WTC11 (cell line): ENCODE measurements at regions not wholly inside any gene's neighbourhood (a gene's known extent, or its start where the extent isn't known, plus 50 kb on each side); places are given as distances from the start of the nearest gene placed in this dataset.

Source experiments
- ATAC-seq: fragments of 200-7000 bp; cut with Tn5 transposase; 2 replicates; pipeline ENCODE4 v1.10.0; 2021; ENCODE audit warnings: mild to moderate bottlenecking, moderate library complexity
- CTCF ChIA-PET: fragments of 300-600 bp; sonication (Branson Sonifier 250); formaldehyde crosslinking; loops from one replicate; lab custom pipeline; 2021; ENCODE audit warnings: antibody characterized with exemption; lab: Charles Lee
- POLR2A ChIA-PET: fragments of 350-600 bp; sonication (Branson Sonifier 250); formaldehyde crosslinking; loops from one replicate; lab custom pipeline; 2021; ENCODE audit warnings: antibody characterized with exemption; lab: Charles Lee
- DNase-seq: peaks from one replicate; pipeline ENCODE4 v3.0.0; 2021; ENCODE audit warnings: low spot score
- H3K27ac Mint-ChIP-seq: 2 replicates; pipeline ENCODE4 v1.8.0; 2021; ENCODE audit warnings: mixed read lengths
- H3K27me3 Mint-ChIP-seq: 2 replicates; pipeline ENCODE4 v1.8.0; 2021; ENCODE audit warnings: low read depth, mild to moderate bottlenecking, moderate library complexity, mixed read lengths
- H3K36me3 Mint-ChIP-seq: 2 replicates; pipeline ENCODE4 v1.8.0; 2021; ENCODE audit warnings: mixed read lengths
- H3K4me1 Mint-ChIP-seq: 2 replicates; pipeline ENCODE4 v1.8.0; 2022; ENCODE audit warnings: mixed read lengths
- H3K4me3 Mint-ChIP-seq: 2 replicates; pipeline ENCODE4 v1.8.0; 2021; ENCODE audit warnings: mild to moderate bottlenecking, moderate library complexity, mixed read lengths
- H3K9me3 Mint-ChIP-seq: 2 replicates; pipeline ENCODE4 v1.8.0; 2021; ENCODE audit warnings: mixed read lengths
- ATF1 ChIP-seq: sonication (generic); formaldehyde crosslinking; IDR thresholded peaks from 2 replicates; pipeline ENCODE4 v1.8.1; 2023; ENCODE audit warnings: mild to moderate bottlenecking, moderate library complexity, missing genetic modification reagents
- CREB1 ChIP-seq: sonication (generic); formaldehyde crosslinking; IDR thresholded peaks from 2 replicates; pipeline ENCODE4 v1.8.0; 2023; ENCODE audit warnings: mild to moderate bottlenecking, missing genetic modification reagents
- JAZF1 ChIP-seq: fragments of 250-450 bp; sonication (Bioruptor Pico); IDR thresholded peaks from 2 replicates; pipeline ENCODE4 v1.9.0; 2021; ENCODE audit warnings: moderate library complexity, mild to moderate bottlenecking, inconsistent platforms
- MYBL2 ChIP-seq: sonication (generic); formaldehyde crosslinking; IDR thresholded peaks from 2 replicates; pipeline ENCODE4 v1.8.1; 2023; ENCODE audit warnings: mild to moderate bottlenecking, moderate library complexity, missing genetic modification reagents
- NFE2L1 ChIP-seq: sonication (generic); formaldehyde crosslinking; IDR thresholded peaks from 2 replicates; pipeline ENCODE4 v1.8.1; 2023; ENCODE audit warnings: missing genetic modification reagents
- NR1H2 ChIP-seq: sonication (generic); formaldehyde crosslinking; IDR thresholded peaks from 2 replicates; pipeline ENCODE4 v1.9.0; 2021; ENCODE audit warnings: mild to moderate bottlenecking, moderate library complexity, missing genetic modification reagents
- NR2C2 ChIP-seq: sonication (generic); formaldehyde crosslinking; IDR thresholded peaks from 2 replicates; pipeline ENCODE4 v1.8.0; 2022; ENCODE audit warnings: mild to moderate bottlenecking, missing genetic modification reagents
- OVOL2 ChIP-seq: fragments of 250-450 bp; sonication (Bioruptor Pico); IDR thresholded peaks from 2 replicates; pipeline ENCODE4 v1.9.0; 2021; ENCODE audit warnings: mild to moderate bottlenecking, borderline replicate concordance
- SOX15 ChIP-seq: fragments of 250-450 bp; sonication (Bioruptor Pico); IDR thresholded peaks from 2 replicates; pipeline ENCODE4 v1.9.0; 2021; ENCODE audit warnings: mild to moderate bottlenecking
- TEAD1 ChIP-seq: sonication (generic); formaldehyde crosslinking; IDR thresholded peaks from 2 replicates; pipeline ENCODE4 v1.8.0; 2022; ENCODE audit warnings: mild to moderate bottlenecking, missing genetic modification reagents
- ZNF121 ChIP-seq: sonication (generic); formaldehyde crosslinking; IDR thresholded peaks from 2 replicates; pipeline ENCODE4 v1.8.0; 2023; ENCODE audit warnings: missing genetic modification reagents
- ZNF396 ChIP-seq: fragments of 250-450 bp; sonication (Bioruptor Pico); IDR thresholded peaks from 2 replicates; pipeline ENCODE4 v1.8.0; 2021; ENCODE audit warnings: mild to moderate bottlenecking, moderate library complexity, borderline replicate concordance
- ZNF423 ChIP-seq: fragments of 250-450 bp; sonication (Bioruptor Pico); IDR thresholded peaks from 2 replicates; pipeline ENCODE4 v2.1.2; 2022; ENCODE audit warnings: mild to moderate bottlenecking, moderate library complexity
- TF ChIP-seq, protein P1 (sequence below): sonication (generic); formaldehyde crosslinking; IDR thresholded peaks from 2 replicates; pipeline ENCODE4 v1.8.1; 2022; ENCODE audit warnings: missing genetic modification reagents, borderline replicate concordance
- TF ChIP-seq, protein P2 (sequence below): sonication (generic); formaldehyde crosslinking; IDR thresholded peaks from 2 replicates; pipeline ENCODE4 v1.8.0; 2022; ENCODE audit warnings: mild to moderate bottlenecking, missing genetic modification reagents
- TF ChIP-seq, protein P3 (sequence below): sonication (generic); formaldehyde crosslinking; conservative IDR thresholded peaks from 2 replicates; pipeline ENCODE4 v1.8.1; 2022; ENCODE audit warnings: mild to moderate bottlenecking, missing genetic modification reagents
- TF ChIP-seq, protein P4 (sequence below): sonication (generic); formaldehyde crosslinking; IDR thresholded peaks from 2 replicates; pipeline ENCODE4 v1.8.0; 2023; ENCODE audit warnings: missing genetic modification reagents, mild to moderate bottlenecking, borderline replicate concordance
- TF ChIP-seq, protein P5 (sequence below): sonication (generic); formaldehyde crosslinking; IDR thresholded peaks from 2 replicates; pipeline ENCODE4 v1.8.0; 2023; ENCODE audit warnings: missing genetic modification reagents
- TF ChIP-seq, protein P6 (sequence below): fragments of 250-450 bp; sonication (Bioruptor Pico); conservative IDR thresholded peaks from 2 replicates; pipeline ENCODE4 v1.9.0; 2021; ENCODE audit warnings: mild to moderate bottlenecking
- TF ChIP-seq, protein P7 (sequence below): sonication (generic); formaldehyde crosslinking; conservative IDR thresholded peaks from 2 replicates; pipeline ENCODE4 v1.8.1; 2023; ENCODE audit warnings: mild to moderate bottlenecking, low read depth, missing genetic modification reagents, moderate library complexity

DNA sequence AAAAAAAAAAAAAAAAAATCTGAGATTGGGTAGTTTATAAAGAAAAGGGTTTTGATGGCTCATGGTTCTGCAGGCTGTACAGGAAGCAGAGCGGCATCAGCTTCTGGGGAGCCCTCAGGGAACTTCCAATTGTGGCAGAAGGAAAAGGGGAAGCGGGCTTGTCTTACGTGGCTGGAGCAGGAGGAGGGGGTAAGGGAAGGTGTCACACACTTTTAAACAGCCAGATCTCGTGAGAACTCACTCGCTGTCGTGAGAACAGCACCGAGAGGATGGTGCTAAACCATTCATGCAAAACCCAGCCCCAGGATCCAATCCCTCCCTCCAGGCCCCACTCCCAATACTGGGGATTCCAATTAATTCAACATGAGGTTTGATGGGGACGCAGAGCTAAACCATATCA lies 806.2 kb downstream of the TBC1D22A start:
- peaks cover 32% of the 10 kb centered on the region for H3K9me3 Mint-ChIP-seq
- H3K4me3 Mint-ChIP-seq, result no peak overlapping the region

DNA sequence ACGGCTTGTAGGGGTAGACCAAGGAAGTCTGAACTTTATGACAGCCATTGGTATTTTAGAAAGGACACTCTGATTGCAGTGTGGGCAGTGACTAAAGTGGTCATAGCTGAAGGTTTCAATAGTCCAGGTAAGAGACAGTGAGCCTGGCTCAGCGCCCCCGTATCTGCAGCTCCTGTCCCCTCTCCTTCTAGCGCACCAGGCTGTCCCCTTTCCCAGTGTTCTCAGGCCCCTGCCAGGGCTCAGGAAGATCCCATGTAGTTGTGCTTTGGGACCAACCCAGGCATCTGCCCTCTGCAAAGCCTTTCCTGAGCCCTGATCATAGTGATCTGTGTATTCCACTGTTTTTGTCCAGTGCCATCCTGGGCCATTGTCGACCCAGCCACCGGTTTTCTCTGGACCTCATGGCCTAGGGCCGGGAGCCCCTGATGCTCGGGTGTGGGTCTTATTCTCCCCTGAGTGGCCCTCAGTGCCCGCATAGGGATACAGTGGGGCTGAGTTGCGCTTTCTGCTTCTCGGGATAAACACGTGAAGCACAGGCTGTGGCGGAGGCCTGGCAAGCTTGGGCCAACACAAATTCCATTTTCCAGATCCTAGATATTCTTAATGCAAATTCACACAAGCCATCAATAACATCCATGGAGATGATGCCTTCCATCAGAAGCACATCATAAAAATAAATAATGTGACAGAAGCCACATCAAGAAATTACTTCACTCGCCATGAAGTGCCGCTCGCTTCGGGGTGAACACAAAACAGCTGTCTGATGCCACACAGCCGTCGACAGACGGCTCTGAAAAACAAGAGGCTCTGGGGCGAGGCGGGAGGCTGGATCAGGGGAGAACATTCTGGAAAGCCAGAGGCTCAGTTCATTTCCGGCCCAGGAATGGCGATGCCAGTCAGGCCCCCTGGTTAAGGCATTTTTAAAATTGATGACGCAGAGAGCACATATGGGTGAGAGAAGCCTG lies 805.0 kb downstream of the TBC1D22A start:
- no peak for TF ChIP-seq ZNF423 (CRISPR knock-in tag)
- TF ChIP-seq NFE2L1 (CRISPR knock-in tag), result no peak
- TF ChIP-seq, protein P1, sequence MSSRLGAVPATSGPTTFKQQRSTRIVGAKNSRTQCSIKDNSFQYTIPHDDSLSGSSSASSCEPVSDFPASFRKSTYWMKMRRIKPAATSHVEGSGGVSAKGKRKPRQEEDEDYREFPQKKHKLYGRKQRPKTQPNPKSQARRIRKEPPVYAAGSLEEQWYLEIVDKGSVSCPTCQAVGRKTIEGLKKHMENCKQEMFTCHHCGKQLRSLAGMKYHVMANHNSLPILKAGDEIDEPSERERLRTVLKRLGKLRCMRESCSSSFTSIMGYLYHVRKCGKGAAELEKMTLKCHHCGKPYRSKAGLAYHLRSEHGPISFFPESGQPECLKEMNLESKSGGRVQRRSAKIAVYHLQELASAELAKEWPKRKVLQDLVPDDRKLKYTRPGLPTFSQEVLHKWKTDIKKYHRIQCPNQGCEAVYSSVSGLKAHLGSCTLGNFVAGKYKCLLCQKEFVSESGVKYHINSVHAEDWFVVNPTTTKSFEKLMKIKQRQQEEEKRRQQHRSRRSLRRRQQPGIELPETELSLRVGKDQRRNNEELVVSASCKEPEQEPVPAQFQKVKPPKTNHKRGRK (CRISPR knock-in tag), result no peak
- no peak for TF ChIP-seq CREB1 (CRISPR knock-in tag)
- TF ChIP-seq, protein P2, sequence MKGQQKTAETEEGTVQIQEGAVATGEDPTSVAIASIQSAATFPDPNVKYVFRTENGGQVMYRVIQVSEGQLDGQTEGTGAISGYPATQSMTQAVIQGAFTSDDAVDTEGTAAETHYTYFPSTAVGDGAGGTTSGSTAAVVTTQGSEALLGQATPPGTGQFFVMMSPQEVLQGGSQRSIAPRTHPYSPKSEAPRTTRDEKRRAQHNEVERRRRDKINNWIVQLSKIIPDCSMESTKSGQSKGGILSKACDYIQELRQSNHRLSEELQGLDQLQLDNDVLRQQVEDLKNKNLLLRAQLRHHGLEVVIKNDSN (CRISPR knock-in tag), result no peak
- TF ChIP-seq, protein P3, sequence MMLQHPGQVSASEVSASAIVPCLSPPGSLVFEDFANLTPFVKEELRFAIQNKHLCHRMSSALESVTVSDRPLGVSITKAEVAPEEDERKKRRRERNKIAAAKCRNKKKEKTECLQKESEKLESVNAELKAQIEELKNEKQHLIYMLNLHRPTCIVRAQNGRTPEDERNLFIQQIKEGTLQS, result no peak
- no peak for TF ChIP-seq SOX15 (CRISPR knock-in tag)
- no peak for TF ChIP-seq NR2C2 (CRISPR knock-in tag)
- no peaks in the 10 kb centered on the region; the same call in 1 of the 2 replicates for H3K27me3 Mint-ChIP-seq
- peaks cover 8% of the 10 kb centered on the region; the same call in 1 of the 2 replicates for H3K4me1 Mint-ChIP-seq
- CTCF ChIA-PET, result no interaction called here
- POLR2A ChIA-PET, result interaction anchor here (0.6 kb wide), 1 partner anchor 1004 kb away, joined by 8 read pairs; no protein-coding TSS in a partner anchor
- H3K9me3 Mint-ChIP-seq, result peaks cover 29% of the 10 kb centered on the region
- H3K27ac Mint-ChIP-seq, result no peak overlapping the region
- no peak overlapping the region for H3K4me3 Mint-ChIP-seq
- H3K36me3 Mint-ChIP-seq, result no peaks in the 10 kb centered on the region; the same call in 1 of the 2 replicates
- no peak for DNase-seq
- no peak for ATAC-seq

More for the DNA sequence above, 806.2 kb downstream of the TBC1D22A start:
- TF ChIP-seq, protein P4, sequence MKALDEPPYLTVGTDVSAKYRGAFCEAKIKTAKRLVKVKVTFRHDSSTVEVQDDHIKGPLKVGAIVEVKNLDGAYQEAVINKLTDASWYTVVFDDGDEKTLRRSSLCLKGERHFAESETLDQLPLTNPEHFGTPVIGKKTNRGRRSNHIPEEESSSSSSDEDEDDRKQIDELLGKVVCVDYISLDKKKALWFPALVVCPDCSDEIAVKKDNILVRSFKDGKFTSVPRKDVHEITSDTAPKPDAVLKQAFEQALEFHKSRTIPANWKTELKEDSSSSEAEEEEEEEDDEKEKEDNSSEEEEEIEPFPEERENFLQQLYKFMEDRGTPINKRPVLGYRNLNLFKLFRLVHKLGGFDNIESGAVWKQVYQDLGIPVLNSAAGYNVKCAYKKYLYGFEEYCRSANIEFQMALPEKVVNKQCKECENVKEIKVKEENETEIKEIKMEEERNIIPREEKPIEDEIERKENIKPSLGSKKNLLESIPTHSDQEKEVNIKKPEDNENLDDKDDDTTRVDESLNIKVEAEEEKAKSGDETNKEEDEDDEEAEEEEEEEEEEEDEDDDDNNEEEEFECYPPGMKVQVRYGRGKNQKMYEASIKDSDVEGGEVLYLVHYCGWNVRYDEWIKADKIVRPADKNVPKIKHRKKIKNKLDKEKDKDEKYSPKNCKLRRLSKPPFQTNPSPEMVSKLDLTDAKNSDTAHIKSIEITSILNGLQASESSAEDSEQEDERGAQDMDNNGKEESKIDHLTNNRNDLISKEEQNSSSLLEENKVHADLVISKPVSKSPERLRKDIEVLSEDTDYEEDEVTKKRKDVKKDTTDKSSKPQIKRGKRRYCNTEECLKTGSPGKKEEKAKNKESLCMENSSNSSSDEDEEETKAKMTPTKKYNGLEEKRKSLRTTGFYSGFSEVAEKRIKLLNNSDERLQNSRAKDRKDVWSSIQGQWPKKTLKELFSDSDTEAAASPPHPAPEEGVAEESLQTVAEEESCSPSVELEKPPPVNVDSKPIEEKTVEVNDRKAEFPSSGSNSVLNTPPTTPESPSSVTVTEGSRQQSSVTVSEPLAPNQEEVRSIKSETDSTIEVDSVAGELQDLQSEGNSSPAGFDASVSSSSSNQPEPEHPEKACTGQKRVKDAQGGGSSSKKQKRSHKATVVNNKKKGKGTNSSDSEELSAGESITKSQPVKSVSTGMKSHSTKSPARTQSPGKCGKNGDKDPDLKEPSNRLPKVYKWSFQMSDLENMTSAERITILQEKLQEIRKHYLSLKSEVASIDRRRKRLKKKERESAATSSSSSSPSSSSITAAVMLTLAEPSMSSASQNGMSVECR (CRISPR knock-in tag), result no peak
- TF ChIP-seq TEAD1 (CRISPR knock-in tag) (no peak), NFE2L1 (CRISPR knock-in tag) (no peak), MYBL2 (CRISPR knock-in tag) (no peak), ZNF396 (CRISPR knock-in tag) (no peak), OVOL2 (CRISPR knock-in tag) (no peak), ATF1 (CRISPR knock-in tag) (no peak), NR1H2 (CRISPR knock-in tag) (no peak), JAZF1 (CRISPR knock-in tag) (no peak), ZNF121 (CRISPR knock-in tag) (no peak)
- TF ChIP-seq, protein P5, sequence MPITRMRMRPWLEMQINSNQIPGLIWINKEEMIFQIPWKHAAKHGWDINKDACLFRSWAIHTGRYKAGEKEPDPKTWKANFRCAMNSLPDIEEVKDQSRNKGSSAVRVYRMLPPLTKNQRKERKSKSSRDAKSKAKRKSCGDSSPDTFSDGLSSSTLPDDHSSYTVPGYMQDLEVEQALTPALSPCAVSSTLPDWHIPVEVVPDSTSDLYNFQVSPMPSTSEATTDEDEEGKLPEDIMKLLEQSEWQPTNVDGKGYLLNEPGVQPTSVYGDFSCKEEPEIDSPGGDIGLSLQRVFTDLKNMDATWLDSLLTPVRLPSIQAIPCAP, result no peak
- TF ChIP-seq, protein P6, sequence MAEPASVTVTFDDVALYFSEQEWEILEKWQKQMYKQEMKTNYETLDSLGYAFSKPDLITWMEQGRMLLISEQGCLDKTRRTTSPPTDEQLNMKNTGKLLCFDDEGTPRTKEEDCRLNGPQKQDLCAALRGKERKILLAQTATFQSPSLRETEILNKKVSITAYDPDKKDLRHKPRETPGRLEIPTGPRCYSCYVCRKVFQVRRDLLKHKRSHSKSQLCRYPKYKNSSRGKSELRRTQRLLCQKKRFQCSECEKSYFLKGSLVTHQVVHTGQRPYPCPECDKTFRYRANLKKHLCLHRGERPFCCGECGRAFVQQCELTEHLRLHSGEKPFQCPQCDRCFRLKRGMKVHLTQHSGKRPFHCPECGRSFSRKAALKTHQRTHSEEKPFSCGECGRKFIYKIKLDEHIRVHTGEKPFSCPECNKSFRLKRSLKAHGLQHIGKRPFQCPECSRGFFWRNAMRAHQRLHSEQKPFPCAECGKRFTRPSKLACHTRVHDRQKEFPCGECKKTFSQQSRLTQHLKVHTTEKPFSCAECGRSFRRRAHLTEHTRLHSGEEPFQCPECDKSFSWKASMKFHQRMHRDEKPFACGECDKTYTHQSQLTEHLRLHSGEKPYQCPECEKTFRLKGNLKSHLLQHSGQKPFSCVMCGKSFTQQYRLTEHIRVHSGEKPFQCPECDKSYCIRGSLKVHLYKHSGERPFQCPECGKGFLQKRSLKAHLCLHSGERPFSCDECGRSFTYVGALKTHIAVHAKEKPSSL, result no peak
- TF ChIP-seq, protein P7, sequence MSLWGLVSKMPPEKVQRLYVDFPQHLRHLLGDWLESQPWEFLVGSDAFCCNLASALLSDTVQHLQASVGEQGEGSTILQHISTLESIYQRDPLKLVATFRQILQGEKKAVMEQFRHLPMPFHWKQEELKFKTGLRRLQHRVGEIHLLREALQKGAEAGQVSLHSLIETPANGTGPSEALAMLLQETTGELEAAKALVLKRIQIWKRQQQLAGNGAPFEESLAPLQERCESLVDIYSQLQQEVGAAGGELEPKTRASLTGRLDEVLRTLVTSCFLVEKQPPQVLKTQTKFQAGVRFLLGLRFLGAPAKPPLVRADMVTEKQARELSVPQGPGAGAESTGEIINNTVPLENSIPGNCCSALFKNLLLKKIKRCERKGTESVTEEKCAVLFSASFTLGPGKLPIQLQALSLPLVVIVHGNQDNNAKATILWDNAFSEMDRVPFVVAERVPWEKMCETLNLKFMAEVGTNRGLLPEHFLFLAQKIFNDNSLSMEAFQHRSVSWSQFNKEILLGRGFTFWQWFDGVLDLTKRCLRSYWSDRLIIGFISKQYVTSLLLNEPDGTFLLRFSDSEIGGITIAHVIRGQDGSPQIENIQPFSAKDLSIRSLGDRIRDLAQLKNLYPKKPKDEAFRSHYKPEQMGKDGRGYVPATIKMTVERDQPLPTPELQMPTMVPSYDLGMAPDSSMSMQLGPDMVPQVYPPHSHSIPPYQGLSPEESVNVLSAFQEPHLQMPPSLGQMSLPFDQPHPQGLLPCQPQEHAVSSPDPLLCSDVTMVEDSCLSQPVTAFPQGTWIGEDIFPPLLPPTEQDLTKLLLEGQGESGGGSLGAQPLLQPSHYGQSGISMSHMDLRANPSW (CRISPR knock-in tag), result no peak
- TF ChIP-seq, all 79 proteins: peak for 0
- POLR2A ChIA-PET, result interaction anchor here (0.7 kb wide), 1 partner anchor 21 kb away, joined by 5 read pairs; no protein-coding TSS in a partner anchor
- no peak for ATAC-seq
- CTCF ChIA-PET, result no interaction called here
- no peaks in the 10 kb centered on the region; the same call in 1 of the 2 replicates for H3K27me3 Mint-ChIP-seq
- no peak for DNase-seq
- H3K36me3 Mint-ChIP-seq, result no peaks in the 10 kb centered on the region
- no peak overlapping the region for H3K27ac Mint-ChIP-seq
- peaks cover 5% of the 10 kb centered on the region; the same call in 1 of the 2 replicates for H3K4me1 Mint-ChIP-seq
